ENCODE measurements at regions not wholly inside any gene's neighbourhood (a gene's known extent, or its start where the extent isn't known, plus 50 kb on each side); places are given as distances from the start of the nearest gene placed in this dataset.

DNA sequence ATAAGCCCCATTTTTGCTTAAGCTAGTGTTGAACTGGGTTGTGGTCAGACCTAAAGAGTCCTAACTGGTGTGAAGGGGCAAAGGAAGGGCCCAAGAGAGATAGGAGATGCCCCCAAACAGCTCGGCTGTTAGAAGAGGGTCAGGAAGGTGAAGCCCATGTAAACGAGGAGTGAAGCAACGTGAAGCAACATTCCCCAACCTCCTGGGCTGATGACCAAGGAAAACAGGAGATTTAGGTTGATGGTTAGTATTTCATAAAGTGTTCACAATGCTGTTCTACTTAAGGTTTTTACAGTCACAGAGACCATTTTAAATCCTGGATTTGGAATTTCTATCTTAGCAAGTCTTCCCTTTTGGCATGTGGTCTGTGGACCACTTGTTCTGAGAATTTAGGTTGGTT lies 144.0 kb upstream of the SERPINE2 start:
- intact Hi-C loops (cut with DNase I), result no loop called here
- DNase-seq (no peak), ATAC-seq (no peak)
- Histone ChIP-seq H3K27me3 (no peaks in the 10 kb centered on the region), H3K36me3 (no peaks in the 10 kb centered on the region), H3K4me3 (no peak overlapping the region), H3K4me1 (no peaks in the 10 kb centered on the region), H3K9me3 (no peaks in the 10 kb centered on the region), H3K27ac (no peak overlapping the region)
- TF ChIP-seq, protein P1, sequence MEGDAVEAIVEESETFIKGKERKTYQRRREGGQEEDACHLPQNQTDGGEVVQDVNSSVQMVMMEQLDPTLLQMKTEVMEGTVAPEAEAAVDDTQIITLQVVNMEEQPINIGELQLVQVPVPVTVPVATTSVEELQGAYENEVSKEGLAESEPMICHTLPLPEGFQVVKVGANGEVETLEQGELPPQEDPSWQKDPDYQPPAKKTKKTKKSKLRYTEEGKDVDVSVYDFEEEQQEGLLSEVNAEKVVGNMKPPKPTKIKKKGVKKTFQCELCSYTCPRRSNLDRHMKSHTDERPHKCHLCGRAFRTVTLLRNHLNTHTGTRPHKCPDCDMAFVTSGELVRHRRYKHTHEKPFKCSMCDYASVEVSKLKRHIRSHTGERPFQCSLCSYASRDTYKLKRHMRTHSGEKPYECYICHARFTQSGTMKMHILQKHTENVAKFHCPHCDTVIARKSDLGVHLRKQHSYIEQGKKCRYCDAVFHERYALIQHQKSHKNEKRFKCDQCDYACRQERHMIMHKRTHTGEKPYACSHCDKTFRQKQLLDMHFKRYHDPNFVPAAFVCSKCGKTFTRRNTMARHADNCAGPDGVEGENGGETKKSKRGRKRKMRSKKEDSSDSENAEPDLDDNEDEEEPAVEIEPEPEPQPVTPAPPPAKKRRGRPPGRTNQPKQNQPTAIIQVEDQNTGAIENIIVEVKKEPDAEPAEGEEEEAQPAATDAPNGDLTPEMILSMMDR (IDR thresholded peaks at IDR 0.05), result no peak

DNA sequence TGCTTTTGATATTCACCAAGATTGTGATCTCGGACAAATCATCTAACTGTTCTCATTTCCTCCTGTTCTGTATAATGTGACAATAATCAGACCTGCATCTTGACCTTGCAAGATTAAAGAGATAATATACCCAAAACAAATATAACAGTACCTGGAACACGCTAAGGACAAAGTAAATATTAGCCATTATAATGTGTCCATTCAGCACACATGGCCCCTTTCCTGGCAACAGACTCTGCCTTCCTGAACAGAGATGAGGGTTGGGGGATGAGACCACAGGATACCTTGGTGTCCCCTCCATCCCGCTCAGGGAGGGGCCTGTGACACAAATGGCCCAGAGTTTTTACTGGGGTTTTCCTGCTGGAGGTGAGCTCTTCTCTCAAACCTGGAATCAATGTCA lies 143.4 kb upstream of the SERPINE2 start:
- no peaks in the 10 kb centered on the region for H3K4me1 ChIP-seq
- no peak overlapping the region for H3K4me3 ChIP-seq
- DNase-seq, result no peak
- no peaks in the 10 kb centered on the region for H3K9me3 ChIP-seq
- H3K27ac ChIP-seq, result no peak overlapping the region
- H3K27me3 ChIP-seq, result no peaks in the 10 kb centered on the region
- TF ChIP-seq, protein P1 (IDR thresholded peaks at IDR 0.05), result no peak
- ATAC-seq, result no peak
- H3K36me3 ChIP-seq, result no peaks in the 10 kb centered on the region
- intact Hi-C loops (cut with DNase I), result no loop called here

GRCh38 chr2:224181534-224182155 lies 142.6 kb upstream of the SERPINE2 start:
- DNase-seq, result no peak
- Histone ChIP-seq H3K36me3 (no peaks in the 10 kb centered on the region), H3K9me3 (no peaks in the 10 kb centered on the region), H3K4me1 (no peaks in the 10 kb centered on the region), H3K27me3 (no peaks in the 10 kb centered on the region), H3K4me3 (no peak overlapping the region), H3K27ac (no peak overlapping the region)
- TF ChIP-seq, protein P1 (IDR thresholded peaks at IDR 0.05), result no peak
- intact Hi-C loops (cut with DNase I), result no loop called here
- ATAC-seq, result no peak

DNA sequence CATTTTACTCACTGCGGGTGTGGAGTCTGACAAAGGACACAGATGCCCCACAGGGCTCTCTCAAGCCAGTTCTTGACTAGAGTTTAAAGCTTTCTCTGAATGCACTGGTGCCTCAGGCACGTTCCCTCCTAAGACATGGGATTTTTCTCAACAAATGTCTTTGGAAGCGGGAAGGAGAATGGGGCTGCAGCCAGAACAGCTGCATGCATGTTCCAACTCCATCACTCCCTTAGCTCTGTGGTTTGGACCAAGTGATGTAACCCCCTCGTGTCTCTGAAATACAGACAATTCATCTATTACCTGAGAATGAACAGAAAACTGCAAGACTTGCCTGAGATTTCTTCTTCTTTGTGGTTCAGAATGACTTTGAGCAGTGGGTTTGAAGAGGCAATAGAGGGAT lies 141.7 kb upstream of the SERPINE2 start:
- ATAC-seq (no peak), DNase-seq (no peak)
- Histone ChIP-seq H3K27ac (no peak overlapping the region), H3K4me3 (no peak overlapping the region), H3K4me1 (no peaks in the 10 kb centered on the region), H3K27me3 (no peaks in the 10 kb centered on the region), H3K9me3 (no peaks in the 10 kb centered on the region), H3K36me3 (no peaks in the 10 kb centered on the region)
- intact Hi-C loops (cut with DNase I), result no loop called here
- TF ChIP-seq, protein P1 (IDR thresholded peaks at IDR 0.05), result no peak

GRCh38 chr2:224178056-224178455 lies 139.0 kb upstream of the SERPINE2 start:
- ATAC-seq (no peak), DNase-seq (peak in 2 of 4 donors; percentile 42 to 63)
- TF ChIP-seq, protein P1 (IDR thresholded peaks at IDR 0.05), result no peak
- intact Hi-C loops (cut with DNase I), result no loop called here
- no peaks in the 10 kb centered on the region for H3K36me3 ChIP-seq
- no peaks in the 10 kb centered on the region for H3K4me1 ChIP-seq
- H3K27ac ChIP-seq, result no peak overlapping the region
- H3K27me3 ChIP-seq, result no peaks in the 10 kb centered on the region
- H3K4me3 ChIP-seq, result no peak overlapping the region
- no peaks in the 10 kb centered on the region for H3K9me3 ChIP-seq
